ENCODE measurements at regions not wholly inside any gene's neighbourhood (a gene's known extent, or its start where the extent isn't known, plus 50 kb on each side); places are given as distances from the start of the nearest gene placed in this dataset.

- Mint-ChIP-seq H3K4me3 (no peak overlapping the region), H3K27me3 (ENCODE audit: low read depth) (peaks cover 12% of the 10 kb centered on the region), H3K27ac (no peak overlapping the region), H3K4me1 (peaks cover 0 to 5% of the 10 kb centered on the region in 2 experiments; a peak in 1 of 4 replicates), H3K9me3 (peaks cover 15 to 26% of the 10 kb centered on the region in 2 experiments), H3K36me3 (ENCODE audit: insufficient read depth in 1 of 3, low read depth in 3 of 3) (peaks cover 11 to 25% (median 12%) of the 10 kb centered on the region in 3 experiments)
- Histone ChIP-seq H4K5ac (ENCODE audit: insufficient read length, low read depth, low read length) (no peak overlapping the region), H2BK20ac (ENCODE audit: low read depth, low read length, poor library complexity, severe bottlenecking) (no peak overlapping the region), H4K8ac (replicated peaks; ENCODE audit: insufficient read length, low read depth, low read length) (no peak overlapping the region), H3K4me2 (ENCODE audit: insufficient read depth, insufficient read length, low read length) (no peak overlapping the region), H2BK120ac (ENCODE audit: low read depth, low read length, poor library complexity, severe bottlenecking) (no peak overlapping the region), H2AK5ac (ENCODE audit: insufficient read length, low read length) (no peak overlapping the region), H3K18ac (ENCODE audit: insufficient read length, low read depth, low read length) (no peak overlapping the region), H3K23me2 (ENCODE audit: insufficient read length, low read depth, low read length, poor library complexity, severe bottlenecking) (no peaks in the 10 kb centered on the region), H2BK12ac (ENCODE audit: insufficient read length, low read depth, low read length) (no peak overlapping the region), H3T11ph (ENCODE audit: low read length) (no peak overlapping the region), H4K91ac (ENCODE audit: insufficient read length, low read depth, low read length) (no peak overlapping the region), H3K9me3 (ENCODE audit: control insufficient read depth, low read depth, low read length) (peaks cover 4% of the 10 kb centered on the region), H3K27me3 (ENCODE audit: insufficient read depth, low read length) (no peaks in the 10 kb centered on the region), H3K23ac (ENCODE audit: insufficient read length, low read depth, low read length) (no peak overlapping the region), H2BK15ac (ENCODE audit: low read depth, low read length) (no peak overlapping the region), H3K56ac (ENCODE audit: insufficient read length, low read depth, low read length) (no peak overlapping the region), H3K27ac (ENCODE audit: insufficient read length, low read depth, low read length) (no peak overlapping the region), H3K4me1 (ENCODE audit: insufficient read depth, low read length) (no peaks in the 10 kb centered on the region), H3K4ac (ENCODE audit: low read depth, low read length) (no peak overlapping the region), H2AFZ (ENCODE audit: low read length) (no peak overlapping the region), H3K79me2 (ENCODE audit: insufficient read depth, low read length) (no peaks in the 10 kb centered on the region), H4K20me1 (ENCODE audit: control insufficient read depth, insufficient read depth, insufficient read length) (no peaks in the 10 kb centered on the region), H3K9ac (ENCODE audit: extremely low read depth, insufficient read length, low read length) (no peak overlapping the region), H3K79me1 (ENCODE audit: insufficient read depth, low read depth, low read length, poor library complexity, severe bottlenecking) (no peaks in the 10 kb centered on the region), H3K14ac (ENCODE audit: insufficient read depth, low read length) (no peak overlapping the region), H2BK5ac (ENCODE audit: insufficient read length, low read length) (no peak overlapping the region)
- no peak for DNase-seq
- TF ChIP-seq CTCF (conservative IDR thresholded peaks at IDR 0.05): no peak
- WGBS (ENCODE audit: extremely low coverage, insufficient read length, low lambda C conversion rate): no CpG with 5 or more reads among the region's 7 CpGs
These were observed 78.6 kb upstream of the RBM24 start for GRCh38 chr6:17202526-17202925.

All from H9 (cell line).